ENCODE measurements at regions not wholly inside any gene's neighbourhood (a gene's known extent, or its start where the extent isn't known, plus 50 kb on each side); places are given as distances from the start of the nearest gene placed in this dataset.

GRCh38 chr16:80263181-80263823 is 277.5 kb upstream of the DYNLRB2 start:
- WGBS = 86% methylated on average over 4 of the region's 4 CpGs
- H3K4me1 ChIP-seq = no peaks in the 10 kb centered on the region
- H3K9me3 ChIP-seq = no peaks in the 10 kb centered on the region
- TF ChIP-seq POLR2A (IDR thresholded peaks at IDR 0.05; ENCODE audit: low read depth) (no peak), EP300 (IDR thresholded peaks at IDR 0.05) (no peak), POLR2AphosphoS5 (IDR thresholded peaks at IDR 0.05) (no peak), CTCF (IDR thresholded peaks at IDR 0.05) (no peak)
- H3K27me3 ChIP-seq = no peaks in the 10 kb centered on the region
- no peak overlapping the region for H3K27ac ChIP-seq (replicated peaks in 1 of 4)
- DNase-seq (ENCODE audit: extremely low spot score) = no peak
- no peaks in the 10 kb centered on the region for H3K36me3 ChIP-seq
- H3K4me3 ChIP-seq = no peak overlapping the region
- intact Hi-C loops (cut with DNase I) = no loop called here

- Histone ChIP-seq H3K4me3 (no peak overlapping the region), H3K36me3 (no peaks in the 10 kb centered on the region), H3K9me3 (no peaks in the 10 kb centered on the region), H3K27ac (replicated peaks in 1 of 4) (no peak overlapping the region), H3K4me1 (no peaks in the 10 kb centered on the region), H3K27me3 (no peaks in the 10 kb centered on the region)
- TF ChIP-seq POLR2A (IDR thresholded peaks at IDR 0.05; ENCODE audit: low read depth) (no peak), CTCF (IDR thresholded peaks at IDR 0.05) (no peak), POLR2AphosphoS5 (IDR thresholded peaks at IDR 0.05) (no peak), EP300 (IDR thresholded peaks at IDR 0.05) (no peak)
- DNase-seq (ENCODE audit: extremely low spot score) = no peak
- intact Hi-C loops (cut with DNase I) = no loop called here
- WGBS = 81% methylated on average over 4 of the region's 4 CpGs
Observed at GRCh38 chr16:80260906-80261311, 279.9 kb upstream of the DYNLRB2 start.

GRCh38 chr16:80259290-80259805 is 281.4 kb upstream of the DYNLRB2 start:
- no peaks in the 10 kb centered on the region for H3K36me3 ChIP-seq
- DNase-seq (ENCODE audit: extremely low spot score) = no peak
- H3K4me3 ChIP-seq = no peak overlapping the region
- H3K9me3 ChIP-seq = no peaks in the 10 kb centered on the region
- TF ChIP-seq POLR2AphosphoS5 (IDR thresholded peaks at IDR 0.05) = no peak
- no peak for TF ChIP-seq EP300 (IDR thresholded peaks at IDR 0.05)
- TF ChIP-seq CTCF (IDR thresholded peaks at IDR 0.05) = no peak
- no peak for TF ChIP-seq POLR2A (IDR thresholded peaks at IDR 0.05; ENCODE audit: low read depth)
- H3K27ac ChIP-seq (replicated peaks in 1 of 4) = no peak overlapping the region
- no peaks in the 10 kb centered on the region for H3K27me3 ChIP-seq
- intact Hi-C loops (cut with DNase I) = no loop called here
- H3K4me1 ChIP-seq = no peaks in the 10 kb centered on the region
- WGBS = 72% methylated on average over 5 of the region's 6 CpGs

- TF ChIP-seq POLR2A (IDR thresholded peaks at IDR 0.05; ENCODE audit: low read depth) (no peak), CTCF (IDR thresholded peaks at IDR 0.05) (no peak), POLR2AphosphoS5 (IDR thresholded peaks at IDR 0.05) (no peak), EP300 (IDR thresholded peaks at IDR 0.05) (no peak)
- Histone ChIP-seq H3K27me3 (no peaks in the 10 kb centered on the region), H3K9me3 (no peaks in the 10 kb centered on the region), H3K27ac (replicated peaks in 1 of 4) (no peak overlapping the region), H3K4me1 (no peaks in the 10 kb centered on the region), H3K4me3 (no peak overlapping the region), H3K36me3 (no peaks in the 10 kb centered on the region)
- 85% methylated on average over 3 of the region's 3 CpGs for WGBS
- intact Hi-C loops (cut with DNase I) = no loop called here
- no peak for DNase-seq (ENCODE audit: extremely low spot score)
Observed at GRCh38 chr16:80258407-80258806, 282.4 kb upstream of the DYNLRB2 start.

- TF ChIP-seq POLR2A (IDR thresholded peaks at IDR 0.05; ENCODE audit: low read depth) (no peak), EP300 (IDR thresholded peaks at IDR 0.05) (no peak), POLR2AphosphoS5 (IDR thresholded peaks at IDR 0.05) (no peak), CTCF (IDR thresholded peaks at IDR 0.05) (no peak)
- intact Hi-C loops (cut with DNase I) = no loop called here
- 83% methylated on average over 4 of the region's 4 CpGs for WGBS
Observed at GRCh38 chr16:80254970-80255369, 285.8 kb upstream of the DYNLRB2 start.

More at GRCh38 chr16:80254970-80255369, 285.8 kb upstream of the DYNLRB2 start:
- Histone ChIP-seq H3K27ac (replicated peaks in 1 of 4) (no peak overlapping the region), H3K9me3 (no peaks in the 10 kb centered on the region), H3K4me3 (no peak overlapping the region), H3K36me3 (no peaks in the 10 kb centered on the region), H3K27me3 (no peaks in the 10 kb centered on the region), H3K4me1 (no peaks in the 10 kb centered on the region)
- DNase-seq (ENCODE audit: extremely low spot score) = no peak

Data from esophagus muscularis mucosa (tissue), 4 donors.